RKO (cell line): ENCODE measurements at regions not wholly inside any gene's neighbourhood (a gene's known extent, or its start where the extent isn't known, plus 50 kb on each side); places are given as distances from the start of the nearest gene placed in this dataset.

ENCODE experiments used
- DNase-seq: peaks from one replicate; pipeline ENCODE4 v3.0.0-alpha.2; 2016; ENCODE audit warnings: low spot score

- no peak for DNase-seq
Observed at GRCh38 chr5:125602184-125602583, 821.0 kb upstream of the GRAMD2B start.

GRCh38 chr5:125603321-125603720 is 819.9 kb upstream of the GRAMD2B start:
- DNase-seq = peak; percentile 7

DNA sequence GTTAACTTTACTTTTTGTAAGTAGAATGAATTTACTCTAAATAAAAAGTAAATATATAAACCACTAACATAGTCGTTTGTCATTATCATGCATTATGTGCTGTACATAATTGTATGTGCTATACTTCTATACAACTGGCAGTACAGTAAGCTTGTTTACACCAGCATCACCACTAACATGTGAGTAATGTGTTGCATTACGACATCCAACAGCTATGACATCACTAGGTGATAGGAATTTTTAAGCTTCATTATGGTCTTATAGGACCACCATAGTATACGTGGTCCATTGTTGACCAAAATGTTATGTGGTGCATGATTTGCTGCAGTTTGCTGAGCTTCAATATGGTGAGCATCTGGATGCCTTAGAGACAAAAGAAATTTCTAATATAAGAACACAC is 819.1 kb upstream of the GRAMD2B start:
- DNase-seq = no peak

- no peak for DNase-seq
Observed at GRCh38 chr5:125607018-125607417, 816.2 kb upstream of the GRAMD2B start.

DNA sequence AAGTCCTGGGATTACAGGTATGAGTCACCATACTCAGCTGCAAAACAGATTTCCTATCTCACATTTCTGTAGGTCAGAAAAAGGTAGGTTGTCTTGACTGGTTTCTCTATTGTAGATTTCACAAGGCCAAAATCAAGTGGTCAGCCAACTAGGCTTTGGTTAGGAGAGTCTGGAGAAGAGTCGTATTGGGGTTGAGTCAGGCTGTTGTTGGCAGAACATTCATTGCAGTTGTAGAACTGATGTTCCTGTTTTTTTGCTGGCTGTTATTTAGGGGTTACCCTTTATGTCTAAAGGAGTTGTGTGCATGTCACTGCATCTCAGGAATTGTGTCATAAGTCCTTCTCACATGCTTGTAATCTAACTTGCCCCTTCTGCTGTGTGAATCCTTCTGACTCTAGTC is 814.2 kb upstream of the GRAMD2B start:
- DNase-seq = no peak

DNA sequence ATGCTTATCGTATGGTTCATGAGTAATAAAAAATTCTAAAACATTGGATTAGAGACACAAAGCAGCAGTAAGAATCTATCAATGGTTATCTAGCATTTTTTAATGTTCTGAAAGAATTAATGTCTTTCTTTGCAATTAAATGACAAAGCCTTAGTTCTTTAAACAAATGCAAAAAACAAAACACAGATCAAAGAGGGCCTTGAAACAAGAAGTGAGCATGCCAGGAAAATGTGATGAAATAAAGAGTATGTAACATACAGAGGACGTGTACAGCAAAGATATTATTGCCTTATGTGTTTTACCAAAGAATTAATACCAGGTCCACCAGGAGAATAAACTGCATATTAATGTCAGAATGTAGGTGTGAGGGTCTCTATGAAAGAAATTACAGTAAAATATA is 812.3 kb upstream of the GRAMD2B start:
- no peak for DNase-seq

GRCh38 chr5:125611541-125611940 is 811.7 kb upstream of the GRAMD2B start:
- no peak for DNase-seq

GRCh38 chr5:125612181-125612721 is 811.0 kb upstream of the GRAMD2B start:
- DNase-seq = no peak

DNA sequence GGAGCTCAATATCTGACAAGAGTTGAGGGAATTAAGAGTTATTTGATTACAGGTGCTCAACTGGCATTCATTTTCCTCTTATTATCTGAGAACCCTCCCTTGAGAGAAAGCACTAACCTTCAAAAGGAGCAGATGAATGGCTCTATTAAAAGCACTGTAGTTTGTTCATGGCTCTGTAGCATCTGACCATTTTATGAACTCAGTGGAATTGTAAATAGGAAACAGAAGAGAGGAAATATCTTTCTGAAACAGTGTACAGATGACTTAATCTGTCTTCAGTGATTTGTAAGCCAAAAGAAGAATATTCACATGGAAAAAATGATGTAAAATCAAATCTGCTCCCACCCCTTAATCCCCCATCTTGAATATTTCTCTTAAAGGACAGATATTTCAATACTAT is 810.4 kb upstream of the GRAMD2B start:
- no peak for DNase-seq

GRCh38 chr5:125630237-125630636 is 793.0 kb upstream of the GRAMD2B start:
- no peak for DNase-seq

DNA sequence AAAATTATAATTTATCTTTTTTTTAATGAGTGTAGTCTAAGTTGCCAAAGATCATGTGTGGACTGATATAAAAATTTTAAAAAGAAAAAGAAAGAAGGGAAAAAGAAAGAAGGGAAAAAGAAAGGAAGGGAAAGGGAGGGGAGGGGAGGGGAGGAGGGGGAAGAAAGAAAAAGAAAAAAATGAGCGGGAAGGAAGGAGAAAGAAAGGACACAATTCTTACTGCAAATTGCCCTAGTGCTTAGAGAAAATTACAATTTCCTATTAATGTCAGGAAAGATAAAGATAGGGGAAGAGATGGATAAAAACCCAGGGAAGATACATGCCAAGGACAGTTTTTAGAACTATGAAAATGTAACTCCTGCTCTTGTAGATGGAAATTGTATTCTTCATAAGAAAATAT is 789.7 kb upstream of the GRAMD2B start:
- DNase-seq = no peak

DNA sequence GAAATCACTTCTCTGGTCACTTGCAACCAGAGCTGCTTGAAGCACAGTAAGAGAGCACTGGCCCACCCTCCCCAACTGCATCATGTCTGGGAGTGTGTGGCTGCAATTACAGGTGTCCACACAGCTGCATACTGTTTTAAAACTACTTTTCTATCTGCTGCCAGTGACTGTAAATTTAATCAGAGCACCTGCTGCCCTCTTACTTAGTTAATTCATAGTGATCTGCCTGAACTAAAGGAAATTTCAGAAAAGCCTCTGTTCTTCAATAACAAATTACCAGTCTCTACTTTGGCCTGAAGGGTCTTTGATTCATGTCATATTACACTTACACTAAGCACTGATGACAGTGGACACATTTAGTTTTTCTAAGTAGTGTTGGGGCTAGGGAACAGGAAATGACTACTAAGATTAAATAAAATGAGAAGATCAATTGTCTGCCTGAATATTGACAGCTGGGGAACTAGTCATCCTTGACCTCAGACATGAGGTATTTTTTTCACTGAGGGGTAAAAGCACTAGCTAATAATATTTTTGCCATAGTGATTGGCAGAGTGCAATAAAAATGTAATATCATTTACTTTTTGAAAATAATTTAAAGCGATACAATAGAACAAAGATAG is 788.9 kb upstream of the GRAMD2B start:
- DNase-seq = no peak

DNA sequence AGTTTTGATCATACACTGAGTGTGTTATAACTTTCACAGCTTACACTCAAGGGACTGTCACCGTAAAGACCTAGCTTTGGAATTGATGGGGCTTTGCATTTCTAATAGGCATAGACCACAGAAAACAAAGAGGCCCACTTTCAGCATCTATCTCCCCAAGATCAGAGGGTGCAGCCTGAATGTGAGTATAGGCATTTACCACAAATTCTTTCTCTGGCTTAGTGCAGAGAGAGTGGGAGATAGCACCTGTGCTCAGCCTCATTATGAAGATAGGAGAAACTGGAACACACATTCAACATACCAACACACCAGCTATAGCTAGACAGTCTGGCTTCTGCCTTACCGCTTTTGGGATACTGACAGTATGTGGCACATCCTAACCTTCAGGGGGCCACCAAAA is 783.4 kb upstream of the GRAMD2B start:
- DNase-seq = no peak

DNA sequence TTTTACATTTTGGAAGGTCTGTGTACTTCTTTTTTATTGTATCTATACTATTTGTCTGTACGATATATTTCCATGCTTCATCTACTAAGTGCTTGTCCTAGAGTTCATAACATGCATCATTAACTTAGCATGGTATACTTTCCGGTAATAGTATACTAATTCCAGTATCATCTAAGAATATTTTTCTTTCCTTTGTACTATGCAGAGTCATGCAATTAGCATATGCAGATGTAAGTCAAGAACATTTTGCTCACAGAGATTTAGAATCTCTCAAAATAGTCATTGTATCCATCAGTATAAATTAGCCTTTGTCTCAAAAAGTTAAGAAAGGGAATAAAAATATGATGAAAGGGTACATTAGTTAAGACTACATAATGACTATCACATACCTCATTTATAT is 770.4 kb upstream of the GRAMD2B start:
- DNase-seq = no peak

DNA sequence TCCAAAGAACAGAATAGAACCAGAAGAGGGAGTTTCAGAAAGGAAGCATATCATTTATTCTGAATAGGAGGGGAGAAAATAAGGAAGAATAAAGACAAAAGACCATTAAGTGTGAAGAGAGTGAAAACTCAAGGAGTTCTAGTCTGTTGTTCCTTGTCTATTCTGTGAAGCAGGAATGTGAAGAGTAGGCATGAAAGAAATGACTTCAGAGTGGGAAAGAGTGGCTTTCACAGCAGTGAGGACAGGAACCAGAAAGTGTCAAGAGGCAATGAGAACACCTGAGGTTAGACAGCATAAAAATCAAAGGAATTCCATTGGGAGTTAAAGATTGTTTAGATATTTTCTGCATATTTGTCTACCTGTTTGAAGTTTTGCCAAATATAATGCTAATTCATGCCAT is 768.8 kb upstream of the GRAMD2B start:
- DNase-seq = no peak

- DNase-seq = no peak
Observed at GRCh38 chr5:125655156-125655555, 768.1 kb upstream of the GRAMD2B start.

DNA sequence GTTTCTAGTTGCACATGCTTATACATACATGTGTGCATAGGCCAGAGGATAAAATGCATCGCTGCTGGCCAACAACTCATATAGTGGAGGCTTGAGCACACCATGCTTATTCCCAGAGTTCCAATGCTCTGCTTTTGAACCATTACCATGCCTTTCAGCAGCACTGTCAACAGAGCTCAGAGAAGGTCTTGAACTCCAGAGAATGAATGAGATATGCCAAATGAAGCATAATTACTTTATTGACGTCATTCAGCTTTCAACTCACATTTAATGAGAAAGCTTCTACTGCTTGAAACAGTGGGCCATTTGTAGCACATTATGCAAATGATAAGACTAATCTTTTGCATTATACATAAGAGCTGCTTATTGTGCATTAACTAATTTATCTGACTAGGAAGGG is 765.3 kb upstream of the GRAMD2B start:
- DNase-seq = no peak

- DNase-seq = no peak
Observed at GRCh38 chr5:125659316-125660023, 763.7 kb upstream of the GRAMD2B start.

DNA sequence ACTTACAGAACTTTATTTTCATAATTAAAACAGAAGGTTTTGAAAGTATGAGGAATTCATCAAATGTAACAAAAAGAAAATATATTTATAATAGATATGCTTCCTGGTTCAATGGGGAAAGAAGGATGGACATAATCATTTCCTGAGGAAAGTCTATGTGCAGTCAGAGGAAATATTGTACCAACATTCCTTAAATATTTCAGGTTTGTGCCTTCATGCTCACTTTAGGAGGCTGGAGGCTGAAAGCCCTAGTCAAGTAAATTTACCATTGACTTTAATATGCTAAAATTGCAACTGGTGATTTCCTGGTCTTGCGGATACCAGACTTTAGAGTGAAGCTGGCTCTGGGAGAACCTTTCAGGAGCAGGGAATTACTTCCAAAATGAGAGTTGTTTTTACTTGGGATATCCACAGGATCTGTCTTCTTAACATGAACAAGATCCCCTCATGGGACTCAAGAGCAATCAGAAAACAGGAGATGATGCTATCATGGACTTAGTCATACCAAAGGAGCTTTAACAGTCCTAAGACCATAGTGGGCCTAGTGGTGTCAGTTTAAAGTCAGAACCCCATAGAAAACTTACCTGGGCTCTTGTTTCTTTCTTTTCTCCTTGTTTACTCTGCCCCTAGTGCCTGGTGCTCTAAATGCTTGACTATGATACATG is 762.8 kb upstream of the GRAMD2B start:
- no peak for DNase-seq

DNA sequence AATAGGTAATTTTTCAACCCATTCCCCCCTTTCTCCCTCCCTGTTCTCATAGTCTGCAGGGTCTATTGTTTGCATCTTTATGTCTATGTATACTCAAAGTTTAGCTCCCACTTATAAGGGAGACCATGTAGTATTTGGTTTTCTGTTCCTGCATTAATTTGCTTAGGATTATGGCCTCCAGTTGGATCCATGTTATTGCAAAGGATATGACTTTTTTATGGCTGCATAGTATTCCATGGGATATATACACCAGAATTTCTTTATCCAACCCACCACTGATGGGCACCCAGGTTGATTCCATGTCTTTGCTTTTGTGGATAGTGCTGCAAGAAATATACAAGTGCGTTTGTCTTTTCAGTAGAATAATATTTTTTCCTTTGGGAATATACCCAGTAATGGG is 761.6 kb upstream of the GRAMD2B start:
- DNase-seq = no peak

- DNase-seq = no peak
Observed at GRCh38 chr5:125668884-125669283, 754.3 kb upstream of the GRAMD2B start.

- no peak for DNase-seq
Observed at GRCh38 chr5:125673359-125673950, 749.8 kb upstream of the GRAMD2B start.

GRCh38 chr5:125679522-125679921 is 743.7 kb upstream of the GRAMD2B start:
- no peak for DNase-seq
